PC-9 (cell line): ENCODE measurements at regions not wholly inside any gene's neighbourhood (a gene's known extent, or its start where the extent isn't known, plus 50 kb on each side); places are given as distances from the start of the nearest gene placed in this dataset.

Source experiments
- BruUV-seq: library from RNA; stranded (reverse); fragments of 400-500 nt; replicated peaks from 2 replicates; lab custom pipeline; 2021; lab: Mats Ljungman, UMichigan
- CTCF ChIA-PET: fragments of 300-600 bp; sonication (Branson Sonifier 250); formaldehyde crosslinking; loops from one replicate; lab custom pipeline; 2022; ENCODE audit warnings: antibody characterized with exemption; lab: Charles Lee
- POLR2A ChIA-PET: fragments of 300-600 bp; sonication (Branson Sonifier 250); formaldehyde crosslinking; loops from one replicate; lab custom pipeline; 2022; ENCODE audit warnings: antibody characterized with exemption; ENCODE audit not compliant: unreplicated experiment; lab: Charles Lee
- DNase-seq, 2 experiments: peaks; one replicate each; pipeline versions ENCODE4 v3.0.0 to v3.0.0-alpha.2; 2015 to 2022; ENCODE audit warnings: mixed read lengths in 1 of 2
- H2AFZ ChIP-seq: fragments of 200-600 bp; sonication (generic); 2 replicates; pipeline ENCODE4 v1.8.1; 2017; ENCODE audit warnings: antibody characterized with exemption
- H3F3A ChIP-seq: fragments of 200-600 bp; sonication (generic); 2 replicates; pipeline ENCODE4 v1.8.1; 2017; ENCODE audit warnings: antibody characterized with exemption, mild to moderate bottlenecking, low read depth; ENCODE audit not compliant: insufficient read depth
- H3K27ac ChIP-seq: fragments of 200-600 bp; sonication (generic); 2 replicates; pipeline ENCODE4 v1.6.1; 2016; ENCODE audit warnings: mixed run types
- H3K27me3 ChIP-seq: fragments of 200-600 bp; sonication (generic); 2 replicates; pipeline ENCODE4 v1.6.1; 2016; ENCODE audit warnings: low read depth, mixed run types; ENCODE audit not compliant: insufficient read depth
- H3K36me3 ChIP-seq: fragments of 200-600 bp; sonication (generic); 2 replicates; pipeline ENCODE4 v1.6.1; 2016; ENCODE audit warnings: low read depth, mixed run types
- H3K4me1 ChIP-seq: fragments of 200-600 bp; sonication (generic); replicated peaks from 2 replicates; pipeline ENCODE4 v1.6.1; 2016; ENCODE audit warnings: mixed run types; ENCODE audit not compliant: insufficient read depth
- H3K4me2 ChIP-seq: fragments of 200-600 bp; sonication (generic); 2 replicates; pipeline ENCODE4 v1.6.1; 2017; ENCODE audit warnings: mixed run types
- H3K4me3 ChIP-seq: fragments of 200-600 bp; sonication (generic); 2 replicates; pipeline ENCODE4 v1.6.1; 2016; ENCODE audit warnings: mixed run types
- H3K79me2 ChIP-seq: fragments of 200-600 bp; sonication (generic); 2 replicates; pipeline ENCODE4 v1.6.1; 2017; ENCODE audit warnings: low read depth, mixed run types
- H3K9me2 ChIP-seq: fragments of 200-600 bp; sonication (generic); 2 replicates; pipeline ENCODE4 v1.8.1; 2017; ENCODE audit warnings: mild to moderate bottlenecking; ENCODE audit not compliant: insufficient read depth
- H3K9me3 ChIP-seq: fragments of 200-600 bp; sonication (generic); 2 replicates; pipeline ENCODE4 v1.8.1; 2016; ENCODE audit warnings: low read depth; ENCODE audit not compliant: insufficient read depth
- H4K20me1 ChIP-seq: fragments of 200-600 bp; sonication (generic); 2 replicates; pipeline ENCODE4 v1.8.1; 2017; ENCODE audit not compliant: insufficient read depth
- CTCF ChIP-seq: fragments of 200-600 bp; sonication (generic); conservative IDR thresholded peaks from 2 replicates; pipeline ENCODE4 v1.6.1; 2017; ENCODE audit warnings: mixed run types, antibody characterized with exemption, mild to moderate bottlenecking, moderate library complexity
- EZH2 ChIP-seq: fragments of 200-600 bp; sonication (generic); IDR thresholded peaks from 2 replicates; pipeline ENCODE4 v1.8.0; 2017; ENCODE audit warnings: antibody characterized with exemption, low read depth
- intact Hi-C: fragments of 100-400 bp; cut with micrococcal nuclease; formaldehyde crosslinking; loops from one replicate; pipeline ENCODE4 v1.10.0; 2022; ENCODE audit not compliant: unreplicated experiment

DNA sequence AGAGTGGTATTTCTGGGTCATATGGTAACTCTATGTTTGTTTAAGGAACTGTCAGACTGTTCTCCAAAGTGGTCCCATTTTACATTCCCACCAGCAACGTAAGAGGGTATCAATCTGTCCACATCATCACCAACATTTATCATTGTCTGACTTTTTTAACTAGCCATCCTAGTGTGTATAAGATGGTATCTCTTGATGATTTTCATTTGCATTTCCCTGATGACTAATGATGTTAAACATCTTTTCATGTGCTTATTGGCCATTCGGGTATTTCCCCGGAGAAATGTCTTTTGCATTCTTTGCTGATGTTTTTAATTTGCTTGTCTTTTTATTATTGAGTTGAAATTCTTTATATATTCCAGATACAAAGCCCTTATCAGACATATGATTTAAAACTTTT lies 370.1 kb upstream of the NR5A2 start:
- ChIA-PET POLR2A (no interaction called here), CTCF (no interaction called here)
- no peaks in the 10 kb centered on the region for H3K36me3 ChIP-seq
- H3K4me2 ChIP-seq = no peak overlapping the region
- H4K20me1 ChIP-seq = no peaks in the 10 kb centered on the region
- no peaks in the 10 kb centered on the region for H3K9me2 ChIP-seq
- intact Hi-C loops = no loop called here
- DNase-seq = no peak
- no peaks in the 10 kb centered on the region for H3K79me2 ChIP-seq
- no peak overlapping the region for H3K4me3 ChIP-seq
- H3K27ac ChIP-seq = no peak overlapping the region
- H3K27me3 ChIP-seq = no peaks in the 10 kb centered on the region
- H2AFZ ChIP-seq = no peak overlapping the region
- no peak for TF ChIP-seq EZH2
- TF ChIP-seq CTCF = no peak
- H3F3A ChIP-seq = no peaks in the 10 kb centered on the region
- H3K4me1 ChIP-seq = no peaks in the 10 kb centered on the region
- no TSS peak for BruUV-seq
- H3K9me3 ChIP-seq = 0 out of 2 replicates have a peak, but pooled peaks cover 2% of the 10 kb centered on the region

DNA sequence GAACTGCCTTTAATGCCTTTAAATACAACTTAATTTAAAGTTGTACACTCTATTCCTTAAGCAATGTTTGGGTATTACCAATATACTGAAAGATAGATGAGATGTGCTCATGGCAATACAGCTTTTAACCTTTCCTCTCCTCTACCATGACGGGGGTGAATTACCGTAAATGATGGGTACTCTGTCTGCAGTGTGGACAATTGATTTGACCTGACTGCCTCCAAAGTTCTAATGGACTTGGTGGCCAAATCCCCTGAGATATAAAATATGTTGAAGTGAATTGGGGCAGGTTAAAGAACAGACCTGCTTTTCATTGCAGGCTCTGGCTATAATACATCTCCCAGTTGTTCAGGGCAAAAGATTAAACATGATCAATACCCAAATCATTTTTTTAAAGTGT lies 367.4 kb upstream of the NR5A2 start:
- Histone ChIP-seq H3K4me2 (no peak overlapping the region), H3K4me3 (no peak overlapping the region), H3K4me1 (no peaks in the 10 kb centered on the region), H2AFZ (no peak overlapping the region), H3F3A (no peaks in the 10 kb centered on the region), H4K20me1 (no peaks in the 10 kb centered on the region), H3K9me2 (no peaks in the 10 kb centered on the region), H3K36me3 (no peaks in the 10 kb centered on the region), H3K27ac (no peak overlapping the region), H3K27me3 (no peaks in the 10 kb centered on the region), H3K79me2 (no peaks in the 10 kb centered on the region), H3K9me3 (0 out of 2 replicates have a peak, but pooled peaks cover 2% of the 10 kb centered on the region)
- no TSS peak for BruUV-seq
- ChIA-PET CTCF (no interaction called here), POLR2A (no interaction called here)
- DNase-seq = no peak
- intact Hi-C loops = no loop called here
- TF ChIP-seq CTCF (no peak), EZH2 (no peak)

DNA sequence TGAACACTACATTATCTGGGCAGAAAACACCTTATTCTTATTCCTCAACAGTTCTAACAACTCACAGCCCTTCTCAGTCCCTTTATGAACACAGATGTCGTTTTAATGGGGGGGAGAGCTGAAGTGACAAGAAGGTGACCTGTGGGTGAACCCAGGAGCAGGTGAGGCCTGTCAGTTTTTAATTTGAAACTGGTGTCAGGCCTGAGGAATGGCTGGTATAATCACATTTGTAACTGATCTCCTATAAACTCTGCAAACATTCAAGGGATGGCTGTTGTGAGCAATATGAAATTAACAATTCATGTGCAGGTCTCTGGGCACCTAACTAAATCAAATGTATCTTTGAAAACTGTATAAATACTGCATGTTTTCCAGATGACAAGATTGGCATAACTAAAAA lies 362.1 kb upstream of the NR5A2 start:
- Histone ChIP-seq H3K79me2 (no peaks in the 10 kb centered on the region), H3K9me3 (0 out of 2 replicates have a peak, but pooled peaks cover 3% of the 10 kb centered on the region), H3F3A (no peaks in the 10 kb centered on the region), H3K4me1 (no peaks in the 10 kb centered on the region), H3K4me2 (no peak overlapping the region), H3K9me2 (no peaks in the 10 kb centered on the region), H3K36me3 (no peaks in the 10 kb centered on the region), H3K27ac (no peak overlapping the region), H3K27me3 (no peaks in the 10 kb centered on the region), H3K4me3 (no peak overlapping the region), H4K20me1 (no peaks in the 10 kb centered on the region), H2AFZ (no peak overlapping the region)
- intact Hi-C loops = no loop called here
- CTCF ChIA-PET = no interaction called here
- no peak for DNase-seq
- no TSS peak for BruUV-seq
- TF ChIP-seq EZH2 (no peak), CTCF (no peak)
- POLR2A ChIA-PET = no interaction called here
